ENCODE measurements at regions not wholly inside any gene's neighbourhood (a gene's known extent, or its start where the extent isn't known, plus 50 kb on each side); places are given as distances from the start of the nearest gene placed in this dataset.

DNA sequence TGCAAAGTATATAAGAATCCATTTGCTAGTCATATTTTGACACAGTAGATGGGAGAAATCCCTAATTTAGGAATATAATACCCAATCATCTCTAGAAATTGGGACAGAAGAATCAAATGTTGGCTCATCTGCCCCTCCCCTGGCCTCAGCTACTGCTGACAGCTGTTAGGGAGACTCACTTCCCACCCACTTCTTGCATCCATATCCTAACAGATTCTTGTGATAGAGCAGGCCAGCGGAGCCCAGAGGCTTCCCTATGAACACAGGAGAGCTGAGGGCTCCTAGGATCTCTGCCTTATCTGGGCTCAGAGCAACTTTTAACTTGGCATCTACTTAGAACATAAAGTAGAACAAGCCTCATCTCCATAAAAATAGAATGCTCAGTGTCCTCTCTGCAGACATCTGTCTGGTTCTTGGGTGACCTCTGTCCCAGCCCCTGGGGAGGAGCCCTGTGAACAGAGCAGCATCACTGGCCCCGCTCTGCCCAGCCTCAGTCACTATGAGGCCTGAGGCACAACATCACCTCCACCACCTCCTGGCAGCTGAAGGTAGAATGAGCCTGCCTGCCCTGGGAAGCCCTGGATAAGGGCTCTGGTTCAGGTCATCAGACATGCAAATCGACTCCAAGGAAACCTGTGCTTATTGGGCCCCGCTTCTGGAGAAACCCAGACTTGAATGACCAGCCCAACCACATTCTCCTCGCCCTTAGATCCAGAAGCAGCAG, 229.7 kb downstream of the ANKRD36B start:
- TF ChIP-seq, protein P1, sequence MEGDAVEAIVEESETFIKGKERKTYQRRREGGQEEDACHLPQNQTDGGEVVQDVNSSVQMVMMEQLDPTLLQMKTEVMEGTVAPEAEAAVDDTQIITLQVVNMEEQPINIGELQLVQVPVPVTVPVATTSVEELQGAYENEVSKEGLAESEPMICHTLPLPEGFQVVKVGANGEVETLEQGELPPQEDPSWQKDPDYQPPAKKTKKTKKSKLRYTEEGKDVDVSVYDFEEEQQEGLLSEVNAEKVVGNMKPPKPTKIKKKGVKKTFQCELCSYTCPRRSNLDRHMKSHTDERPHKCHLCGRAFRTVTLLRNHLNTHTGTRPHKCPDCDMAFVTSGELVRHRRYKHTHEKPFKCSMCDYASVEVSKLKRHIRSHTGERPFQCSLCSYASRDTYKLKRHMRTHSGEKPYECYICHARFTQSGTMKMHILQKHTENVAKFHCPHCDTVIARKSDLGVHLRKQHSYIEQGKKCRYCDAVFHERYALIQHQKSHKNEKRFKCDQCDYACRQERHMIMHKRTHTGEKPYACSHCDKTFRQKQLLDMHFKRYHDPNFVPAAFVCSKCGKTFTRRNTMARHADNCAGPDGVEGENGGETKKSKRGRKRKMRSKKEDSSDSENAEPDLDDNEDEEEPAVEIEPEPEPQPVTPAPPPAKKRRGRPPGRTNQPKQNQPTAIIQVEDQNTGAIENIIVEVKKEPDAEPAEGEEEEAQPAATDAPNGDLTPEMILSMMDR (IDR thresholded peaks at IDR 0.05; ENCODE audit: partially characterized antibody, unreplicated experiment) = no peak
- Mint-ChIP-seq H3K36me3 (ENCODE audit: unreplicated experiment) (no peaks in the 10 kb centered on the region), H3K4me1 (ENCODE audit: low read depth, unreplicated experiment) (peaks cover 7% of the 10 kb centered on the region), H3K4me3 (ENCODE audit: unreplicated experiment) (no peak overlapping the region), H3K27me3 (ENCODE audit: unreplicated experiment) (peaks cover 2% of the 10 kb centered on the region), H3K9me3 (ENCODE audit: unreplicated experiment) (peaks cover 2% of the 10 kb centered on the region), H3K27ac (ENCODE audit: unreplicated experiment) (no peak overlapping the region)
- DNase-seq = no peak

DNA sequence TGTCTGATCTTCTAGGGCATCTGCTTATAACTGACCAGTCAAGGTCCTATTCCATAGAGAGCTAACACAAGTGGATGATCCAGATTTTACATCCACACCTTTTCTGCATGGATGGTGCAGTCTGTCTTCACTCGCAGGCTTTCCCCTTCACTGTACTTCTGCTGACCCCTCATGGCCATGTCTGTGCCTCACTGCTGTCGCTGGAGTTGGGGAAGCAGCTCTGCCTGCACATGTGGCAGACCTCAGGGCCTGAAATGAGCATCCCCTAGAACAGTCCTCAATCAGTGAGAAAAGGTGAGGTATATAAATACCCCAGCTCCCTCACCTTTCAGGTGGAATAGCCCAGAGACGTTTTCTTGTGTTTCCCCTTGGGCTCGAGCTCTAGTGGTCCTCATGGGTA, 233.8 kb downstream of the ANKRD36B start:
- DNase-seq = no peak
- Mint-ChIP-seq H3K4me3 (ENCODE audit: unreplicated experiment) (no peak overlapping the region), H3K27ac (ENCODE audit: unreplicated experiment) (no peak overlapping the region), H3K9me3 (ENCODE audit: unreplicated experiment) (peaks cover 2% of the 10 kb centered on the region), H3K27me3 (ENCODE audit: unreplicated experiment) (peaks cover 2% of the 10 kb centered on the region), H3K36me3 (ENCODE audit: unreplicated experiment) (no peaks in the 10 kb centered on the region), H3K4me1 (ENCODE audit: low read depth, unreplicated experiment) (peaks cover 14% of the 10 kb centered on the region)
- TF ChIP-seq, protein P1 (IDR thresholded peaks at IDR 0.05; ENCODE audit: partially characterized antibody, unreplicated experiment) = no peak

DNA sequence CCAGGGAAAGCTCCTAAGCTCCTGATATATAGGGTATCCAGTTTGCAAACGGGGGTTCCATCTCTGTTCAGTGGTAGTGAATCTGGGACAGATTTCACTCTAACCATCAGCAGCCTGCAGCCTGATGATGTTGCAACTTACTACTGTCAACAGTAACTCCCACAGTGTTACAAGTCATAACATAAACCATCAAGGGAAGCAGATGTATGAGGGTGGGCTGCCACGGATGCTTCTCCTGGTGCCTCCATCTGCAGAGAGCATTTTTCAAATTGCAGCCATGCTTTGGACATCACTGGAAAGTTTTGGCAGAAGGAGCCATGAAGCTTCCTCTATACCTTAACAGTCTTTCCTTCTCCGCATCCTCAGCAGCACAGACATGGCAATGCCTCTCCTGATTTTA, 234.5 kb downstream of the ANKRD36B start:
- H3K4me1 Mint-ChIP-seq (ENCODE audit: low read depth, unreplicated experiment) = peaks cover 13% of the 10 kb centered on the region
- H3K36me3 Mint-ChIP-seq (ENCODE audit: unreplicated experiment) = no peaks in the 10 kb centered on the region
- DNase-seq = no peak
- TF ChIP-seq, protein P1 (IDR thresholded peaks at IDR 0.05; ENCODE audit: partially characterized antibody, unreplicated experiment) = no peak
- H3K9me3 Mint-ChIP-seq (ENCODE audit: unreplicated experiment) = peaks cover 2% of the 10 kb centered on the region
- H3K27ac Mint-ChIP-seq (ENCODE audit: unreplicated experiment) = no peak overlapping the region
- no peak overlapping the region for H3K4me3 Mint-ChIP-seq (ENCODE audit: unreplicated experiment)
- peaks cover 2% of the 10 kb centered on the region for H3K27me3 Mint-ChIP-seq (ENCODE audit: unreplicated experiment)

DNA sequence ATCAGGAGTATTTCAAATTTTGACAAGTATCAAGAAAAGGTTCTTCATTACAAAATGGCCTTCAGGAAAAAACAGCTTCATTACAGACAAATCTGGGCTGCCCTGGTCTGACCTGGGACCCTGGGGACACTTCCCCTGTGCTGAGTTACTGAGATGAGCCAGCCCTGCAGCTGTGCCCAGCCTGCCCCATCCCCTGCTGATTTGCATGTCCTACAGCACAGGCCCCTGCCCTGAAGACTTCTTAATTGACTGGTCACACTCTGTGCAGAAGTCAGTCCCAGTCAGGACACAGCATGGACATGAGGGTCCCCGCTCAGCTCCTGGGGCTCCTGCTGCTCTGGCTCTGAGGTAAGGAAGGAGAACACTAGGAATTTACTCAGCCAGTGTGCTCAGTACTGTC, 235.1 kb downstream of the ANKRD36B start:
- peaks cover 2% of the 10 kb centered on the region for H3K9me3 Mint-ChIP-seq (ENCODE audit: unreplicated experiment)
- no peak overlapping the region for H3K27ac Mint-ChIP-seq (ENCODE audit: unreplicated experiment)
- DNase-seq = peak; percentile 76
- H3K4me3 Mint-ChIP-seq (ENCODE audit: unreplicated experiment) = no peak overlapping the region
- H3K36me3 Mint-ChIP-seq (ENCODE audit: unreplicated experiment) = no peaks in the 10 kb centered on the region
- peaks cover 2% of the 10 kb centered on the region for H3K27me3 Mint-ChIP-seq (ENCODE audit: unreplicated experiment)
- TF ChIP-seq, protein P1 (IDR thresholded peaks at IDR 0.05; ENCODE audit: partially characterized antibody, unreplicated experiment) = no peak
- peaks cover 10% of the 10 kb centered on the region for H3K4me1 Mint-ChIP-seq (ENCODE audit: low read depth, unreplicated experiment)

DNA sequence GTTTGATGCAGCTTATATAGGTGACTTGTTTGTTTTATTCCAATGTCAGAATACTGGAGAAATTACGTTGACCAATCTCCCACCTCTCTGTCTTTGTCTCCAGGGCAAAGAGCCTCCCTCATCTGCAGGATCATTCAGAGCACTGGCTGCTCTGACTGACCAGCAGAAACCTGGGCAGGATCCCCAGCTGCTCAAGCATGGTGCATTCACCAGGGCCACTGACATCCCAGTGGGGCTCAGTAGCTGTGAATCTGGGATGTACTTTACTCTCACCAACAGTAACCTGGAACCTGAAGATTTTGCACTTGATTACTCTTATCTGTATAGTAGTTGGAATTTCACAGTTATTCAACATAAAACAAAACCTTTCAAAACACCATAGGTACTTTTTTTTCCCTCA, 235.9 kb downstream of the ANKRD36 start:
- H3K4me1 Mint-ChIP-seq (ENCODE audit: low read depth, unreplicated experiment) = peaks cover 3% of the 10 kb centered on the region
- H3K36me3 Mint-ChIP-seq (ENCODE audit: unreplicated experiment) = no peaks in the 10 kb centered on the region
- H3K27ac Mint-ChIP-seq (ENCODE audit: unreplicated experiment) = no peak overlapping the region
- H3K4me3 Mint-ChIP-seq (ENCODE audit: unreplicated experiment) = no peak overlapping the region
- DNase-seq = no peak
- no peaks in the 10 kb centered on the region for H3K9me3 Mint-ChIP-seq (ENCODE audit: unreplicated experiment)
- H3K27me3 Mint-ChIP-seq (ENCODE audit: unreplicated experiment) = no peaks in the 10 kb centered on the region
- TF ChIP-seq, protein P1 (IDR thresholded peaks at IDR 0.05; ENCODE audit: partially characterized antibody, unreplicated experiment) = no peak
